WI38 (cell line): ENCODE measurements at regions not wholly inside any gene's neighbourhood (a gene's known extent, or its start where the extent isn't known, plus 50 kb on each side); places are given as distances from the start of the nearest gene placed in this dataset.

Experiments
- H3K4me3 ChIP-seq: 2 replicates; pipeline ENCODE4 v1.5.1; 2011; ENCODE audit warnings: low read depth, mild to moderate bottlenecking, control low read depth, low read length
- TF ChIP-seq, protein P1 (sequence below): IDR thresholded peaks from 2 replicates; pipeline ENCODE4 v1.5.1; 2012; ENCODE audit warnings: low read depth, mild to moderate bottlenecking, control low read depth, low read length

DNA sequence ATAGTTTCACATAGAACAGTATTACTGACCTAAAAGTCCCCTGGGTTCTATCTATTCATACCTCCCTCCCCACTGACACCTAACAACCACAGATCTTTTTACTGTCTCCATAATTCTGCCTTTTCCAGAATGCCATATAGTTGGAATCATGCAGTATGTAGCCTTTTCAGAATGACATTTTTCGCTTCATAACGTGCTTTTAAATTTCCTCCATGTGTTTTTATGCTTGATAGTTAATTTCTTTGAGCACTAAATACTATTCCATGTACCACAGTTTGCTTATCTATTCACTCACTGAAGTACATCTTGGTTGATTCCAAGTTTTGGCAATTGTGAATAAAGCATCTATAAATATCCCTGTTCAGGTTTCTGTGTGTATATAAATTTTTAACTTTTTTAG is 77.7 kb upstream of the GPR149 start:
- TF ChIP-seq, protein P1, sequence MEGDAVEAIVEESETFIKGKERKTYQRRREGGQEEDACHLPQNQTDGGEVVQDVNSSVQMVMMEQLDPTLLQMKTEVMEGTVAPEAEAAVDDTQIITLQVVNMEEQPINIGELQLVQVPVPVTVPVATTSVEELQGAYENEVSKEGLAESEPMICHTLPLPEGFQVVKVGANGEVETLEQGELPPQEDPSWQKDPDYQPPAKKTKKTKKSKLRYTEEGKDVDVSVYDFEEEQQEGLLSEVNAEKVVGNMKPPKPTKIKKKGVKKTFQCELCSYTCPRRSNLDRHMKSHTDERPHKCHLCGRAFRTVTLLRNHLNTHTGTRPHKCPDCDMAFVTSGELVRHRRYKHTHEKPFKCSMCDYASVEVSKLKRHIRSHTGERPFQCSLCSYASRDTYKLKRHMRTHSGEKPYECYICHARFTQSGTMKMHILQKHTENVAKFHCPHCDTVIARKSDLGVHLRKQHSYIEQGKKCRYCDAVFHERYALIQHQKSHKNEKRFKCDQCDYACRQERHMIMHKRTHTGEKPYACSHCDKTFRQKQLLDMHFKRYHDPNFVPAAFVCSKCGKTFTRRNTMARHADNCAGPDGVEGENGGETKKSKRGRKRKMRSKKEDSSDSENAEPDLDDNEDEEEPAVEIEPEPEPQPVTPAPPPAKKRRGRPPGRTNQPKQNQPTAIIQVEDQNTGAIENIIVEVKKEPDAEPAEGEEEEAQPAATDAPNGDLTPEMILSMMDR = no peak
- H3K4me3 ChIP-seq = no peak overlapping the region

DNA sequence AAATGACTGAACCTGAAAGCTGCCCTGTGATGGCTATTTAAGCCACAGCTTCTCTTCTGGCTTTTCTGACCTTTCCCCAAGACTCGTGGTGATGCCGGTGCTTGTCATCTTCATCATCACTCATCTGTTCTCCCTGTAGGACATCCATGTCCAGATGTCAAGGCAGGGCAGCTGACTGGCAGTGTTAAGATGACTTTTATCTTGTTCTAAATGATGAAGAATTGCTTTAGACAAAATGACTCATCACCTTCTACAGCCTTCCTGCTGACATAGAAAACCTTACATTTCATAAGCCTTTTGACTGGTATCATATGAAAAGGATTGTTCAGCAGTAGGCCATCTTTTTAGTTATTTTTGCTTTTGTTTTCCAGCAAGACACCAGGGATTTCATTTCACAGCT is 67.0 kb upstream of the GPR149 start:
- TF ChIP-seq, protein P1 = no peak
- H3K4me3 ChIP-seq = no peak overlapping the region

DNA sequence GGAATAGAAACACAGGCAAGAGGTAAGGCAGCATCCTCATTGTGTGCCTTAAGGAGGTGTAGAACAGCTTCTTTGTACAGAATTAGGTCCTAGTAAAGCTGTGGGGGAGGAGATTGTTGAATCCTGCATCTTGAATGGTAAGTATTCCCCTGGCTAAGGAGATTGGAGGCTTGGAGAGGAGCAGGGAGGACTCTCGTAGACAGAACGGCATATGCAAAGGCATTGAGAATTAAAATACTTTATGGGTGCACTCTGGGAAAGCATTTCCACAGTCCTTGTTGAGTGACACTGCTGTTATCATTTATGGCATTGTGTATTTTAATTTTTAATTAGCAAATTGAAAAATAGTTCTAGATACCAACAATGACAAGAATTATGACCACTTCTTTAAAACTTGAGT is 66.5 kb upstream of the GPR149 start:
- TF ChIP-seq, protein P1 = no peak

DNA sequence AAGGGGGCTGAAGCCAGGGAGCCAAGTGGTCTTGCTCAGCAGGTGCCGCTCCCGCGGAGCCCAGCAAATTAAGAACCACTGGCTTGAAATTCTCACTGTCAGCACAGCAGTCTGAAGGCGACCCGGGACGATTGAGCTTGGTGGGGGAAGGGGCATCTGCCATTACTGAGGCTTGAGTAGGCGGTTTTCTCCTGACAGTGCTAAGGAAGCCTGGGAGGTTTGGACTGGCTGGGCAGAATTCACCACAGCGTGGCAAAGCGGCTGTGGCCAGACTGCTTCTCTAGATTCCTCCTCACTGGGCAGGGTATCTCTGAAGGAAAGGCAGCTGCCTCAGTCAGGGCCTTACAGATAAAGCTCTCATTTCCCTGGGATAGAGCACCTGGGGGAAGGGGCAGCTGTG is 57.0 kb upstream of the GPR149 start:
- no peak overlapping the region for H3K4me3 ChIP-seq
- TF ChIP-seq, protein P1 = no peak

More for the DNA sequence above, 66.5 kb upstream of the GPR149 start:
- H3K4me3 ChIP-seq = no peak overlapping the region

DNA sequence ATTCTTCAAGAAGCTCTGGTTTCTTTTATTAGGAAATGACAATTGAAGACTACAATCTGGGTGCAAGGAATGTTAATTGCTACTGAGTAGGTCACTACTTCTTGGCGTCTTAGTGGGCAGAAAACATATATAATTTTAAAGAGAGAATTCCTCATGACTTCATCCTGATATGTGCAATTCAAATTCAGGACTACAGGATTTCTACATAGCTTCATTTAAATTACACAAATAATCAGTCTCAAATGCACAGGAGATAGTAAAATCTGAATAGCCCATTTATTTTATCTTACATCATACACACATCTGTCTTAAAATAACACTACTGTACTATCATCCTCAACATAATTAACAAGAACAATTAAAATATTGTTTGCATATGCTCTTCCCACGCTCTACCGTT is 52.5 kb upstream of the GPR149 start:
- no peak overlapping the region for H3K4me3 ChIP-seq
- TF ChIP-seq, protein P1 = no peak

DNA sequence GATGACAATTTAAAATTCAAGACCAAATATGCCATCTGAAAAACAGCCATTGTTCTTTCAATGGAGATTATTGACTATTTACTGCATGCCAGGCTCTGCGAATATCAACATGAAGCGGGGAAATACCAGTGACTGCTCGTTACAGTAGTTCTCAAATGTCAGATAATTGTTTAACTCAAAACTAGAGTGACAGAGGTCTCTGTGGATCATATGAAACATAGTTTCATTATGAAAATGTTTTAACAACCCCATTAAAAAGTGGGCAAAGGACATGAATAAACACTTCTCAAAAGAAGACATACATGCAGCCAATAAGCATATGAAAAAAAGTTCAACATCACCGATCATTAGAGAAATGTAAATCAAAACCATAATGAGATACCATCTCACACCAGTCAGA is 50.0 kb upstream of the GPR149 start:
- TF ChIP-seq, protein P1 = no peak
- H3K4me3 ChIP-seq = no peak overlapping the region
